Kidney (tissue), 13 donors: ENCODE measurements at regions not wholly inside any gene's neighbourhood (a gene's known extent, or its start where the extent isn't known, plus 50 kb on each side); places are given as distances from the start of the nearest gene placed in this dataset.

Experiments used
- DNase-seq, 5 donors: peaks; one replicate each; pipeline ENCODE4 v3.0.0-alpha.2; 2013 to 2020
- FAIRE-seq: peaks from 2 replicates; lab custom pipeline; 2012; peaks lifted over from hg19 to GRCh38; lab: Jason Lieb, UNC
- H3K27ac ChIP-seq, 2 donors: one replicate each; pipeline ENCODE4 v1.7.0; 2013; ENCODE audit warnings: low read depth in 2 of 2, low read length in 2 of 2, inconsistent platforms in 1 of 2
- H3K27me3 ChIP-seq: one replicate; pipeline ENCODE4 v1.7.1; 2013; ENCODE audit warnings: low read length, inconsistent platforms; ENCODE audit not compliant: control insufficient read depth, insufficient read depth
- H3K36me3 ChIP-seq, 3 donors: one replicate each; pipeline versions ENCODE4 v1.7.0 to v1.7.1; 2013; ENCODE audit warnings: low read length in 3 of 3, control low read depth in 1 of 3, inconsistent platforms in 1 of 3; ENCODE audit not compliant: insufficient read depth in 3 of 3, control insufficient read depth in 2 of 3
- H3K4me1 ChIP-seq, 3 donors: one replicate each; pipeline versions ENCODE4 v1.7.0 to v1.7.1; 2013; ENCODE audit warnings: low read length in 3 of 3, inconsistent platforms in 1 of 3, low read depth in 1 of 3; ENCODE audit not compliant: control insufficient read depth in 2 of 3, insufficient read depth in 2 of 3
- H3K4me3 ChIP-seq, 3 donors: one replicate each; pipeline versions ENCODE4 v1.7.0 to v1.8.1; 2013; ENCODE audit warnings: low read length in 3 of 3, control low read depth in 1 of 3, inconsistent platforms in 1 of 3
- H3K9ac ChIP-seq, 3 donors: one replicate each; pipeline versions ENCODE4 v1.7.0 to v1.7.1; 2013; ENCODE audit warnings: low read length in 3 of 3, control low read depth in 1 of 3, inconsistent platforms in 1 of 3
- H3K9me3 ChIP-seq, 3 donors: one replicate each; pipeline versions ENCODE4 v1.7.0 to v1.7.1; 2013; ENCODE audit warnings: low read length in 3 of 3, control low read depth in 1 of 3, inconsistent platforms in 1 of 3; ENCODE audit not compliant: control insufficient read depth in 2 of 3, insufficient read depth in 1 of 3
- intact Hi-C: fragments of 100-400 bp; cut with DNase I; formaldehyde crosslinking; loops from one replicate; pipeline ENCODE4 v1.11.1; 2022
- TF ChIP-seq, protein P1 (sequence below): IDR thresholded peaks from 3 replicates; pipeline ENCODE4 v1.5.1; 2012; ENCODE audit warnings: mild to moderate bottlenecking, moderate library complexity, borderline replicate concordance; ENCODE audit not compliant: insufficient read depth; ENCODE audit errors: extremely low read depth
- donor health status: control.
- donor health status: control.
- donor health status: control.
- donor health status: control.
- donor health status: control.
- donor health status: DM: yes; HTN: yes; CAD: no.
- donor health status: Normal renal cell carcinoma (clear cell type).

GRCh38 chr10:33571616-33572015 is 237.1 kb upstream of the NRP1 start:
- H3K4me1 ChIP-seq = no peaks in the 10 kb centered on the region
- no peaks in the 10 kb centered on the region for H3K9me3 ChIP-seq
- no peak overlapping the region for H3K9ac ChIP-seq
- no peak for FAIRE-seq
- DNase-seq = no peak
- no peak overlapping the region for H3K4me3 ChIP-seq
- TF ChIP-seq, protein P1, sequence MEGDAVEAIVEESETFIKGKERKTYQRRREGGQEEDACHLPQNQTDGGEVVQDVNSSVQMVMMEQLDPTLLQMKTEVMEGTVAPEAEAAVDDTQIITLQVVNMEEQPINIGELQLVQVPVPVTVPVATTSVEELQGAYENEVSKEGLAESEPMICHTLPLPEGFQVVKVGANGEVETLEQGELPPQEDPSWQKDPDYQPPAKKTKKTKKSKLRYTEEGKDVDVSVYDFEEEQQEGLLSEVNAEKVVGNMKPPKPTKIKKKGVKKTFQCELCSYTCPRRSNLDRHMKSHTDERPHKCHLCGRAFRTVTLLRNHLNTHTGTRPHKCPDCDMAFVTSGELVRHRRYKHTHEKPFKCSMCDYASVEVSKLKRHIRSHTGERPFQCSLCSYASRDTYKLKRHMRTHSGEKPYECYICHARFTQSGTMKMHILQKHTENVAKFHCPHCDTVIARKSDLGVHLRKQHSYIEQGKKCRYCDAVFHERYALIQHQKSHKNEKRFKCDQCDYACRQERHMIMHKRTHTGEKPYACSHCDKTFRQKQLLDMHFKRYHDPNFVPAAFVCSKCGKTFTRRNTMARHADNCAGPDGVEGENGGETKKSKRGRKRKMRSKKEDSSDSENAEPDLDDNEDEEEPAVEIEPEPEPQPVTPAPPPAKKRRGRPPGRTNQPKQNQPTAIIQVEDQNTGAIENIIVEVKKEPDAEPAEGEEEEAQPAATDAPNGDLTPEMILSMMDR = no peak
- H3K36me3 ChIP-seq = no peaks in the 10 kb centered on the region
- intact Hi-C loops = no loop called here
- H3K27me3 ChIP-seq = no peaks in the 10 kb centered on the region
- no peak overlapping the region for H3K27ac ChIP-seq

DNA sequence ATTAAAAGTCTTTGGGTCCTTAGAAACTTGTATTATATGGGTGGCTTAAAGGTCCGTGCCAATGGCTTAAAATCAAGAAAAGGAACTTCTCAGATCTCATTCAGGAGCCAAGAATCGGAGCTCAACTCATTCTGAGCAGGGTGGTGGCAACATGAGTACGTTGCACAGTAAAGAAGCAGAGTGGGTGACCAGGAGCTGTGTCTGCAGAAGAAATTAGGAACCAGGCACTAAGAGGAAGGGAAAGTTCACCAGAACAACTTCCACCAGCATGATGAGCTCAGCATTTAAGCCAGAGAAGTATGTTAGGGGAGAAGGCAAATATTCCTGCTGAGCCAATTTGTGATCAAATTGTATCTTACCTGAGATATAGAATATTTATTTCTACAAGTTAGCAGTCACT is 236.0 kb upstream of the NRP1 start:
- no peak for DNase-seq
- TF ChIP-seq, protein P1 = no peak
- no peak overlapping the region for H3K4me3 ChIP-seq
- no peak overlapping the region for H3K9ac ChIP-seq
- intact Hi-C loops = no loop called here
- H3K36me3 ChIP-seq = no peaks in the 10 kb centered on the region
- H3K27ac ChIP-seq = no peak overlapping the region
- H3K27me3 ChIP-seq = no peaks in the 10 kb centered on the region
- no peak for FAIRE-seq
- no peaks in the 10 kb centered on the region for H3K4me1 ChIP-seq
- no peaks in the 10 kb centered on the region for H3K9me3 ChIP-seq

DNA sequence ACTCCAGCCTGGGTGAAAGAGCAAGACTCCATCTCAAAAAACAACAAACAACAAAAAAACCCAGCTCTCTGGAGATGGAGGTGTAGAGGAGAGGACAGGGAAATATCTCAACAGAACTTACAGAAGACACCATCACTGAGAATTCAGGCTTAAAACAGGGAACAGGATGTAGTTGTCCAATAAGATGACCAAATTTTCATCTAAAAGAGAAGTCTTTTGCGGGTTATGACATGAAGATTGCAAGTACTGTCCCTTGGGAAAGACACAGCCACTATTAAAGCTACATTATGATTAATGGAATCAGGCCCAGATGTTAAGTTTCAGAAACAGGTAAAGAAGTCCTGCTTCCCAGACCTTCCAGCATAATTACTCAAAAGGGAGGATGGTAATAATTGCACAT is 235.2 kb upstream of the NRP1 start:
- Histone ChIP-seq H3K27ac (no peak overlapping the region), H3K4me3 (no peak overlapping the region), H3K4me1 (no peaks in the 10 kb centered on the region), H3K36me3 (no peaks in the 10 kb centered on the region), H3K9ac (no peak overlapping the region), H3K27me3 (no peaks in the 10 kb centered on the region), H3K9me3 (no peaks in the 10 kb centered on the region)
- DNase-seq (no peak), FAIRE-seq (no peak)
- TF ChIP-seq, protein P1 = no peak
- intact Hi-C loops = no loop called here

DNA sequence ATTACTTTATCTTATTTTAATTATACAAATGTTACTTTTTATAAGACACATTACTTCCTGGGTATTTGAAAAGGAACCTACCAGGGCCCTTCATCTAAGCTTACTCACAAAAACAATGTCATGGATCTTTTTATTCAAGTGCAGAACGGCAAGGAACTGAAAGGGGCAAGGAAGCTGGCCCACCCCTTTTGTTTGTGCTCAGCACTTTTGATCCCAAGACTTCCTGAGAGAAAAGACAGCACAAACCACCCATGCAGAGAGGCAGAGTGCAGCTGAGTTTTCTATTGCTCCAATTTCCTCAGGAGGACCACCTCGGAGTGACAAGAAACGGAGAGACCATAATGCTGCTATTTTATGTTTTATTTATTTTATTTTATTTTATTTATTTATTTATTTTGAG is 232.0 kb upstream of the NRP1 start:
- FAIRE-seq (no peak), DNase-seq (peak in 3 of 5 donors; percentile 16 to 60 (median 19))
- Histone ChIP-seq H3K4me1 (no peaks in the 10 kb centered on the region), H3K9ac (no peak overlapping the region), H3K9me3 (no peaks in the 10 kb centered on the region), H3K4me3 (no peak overlapping the region), H3K36me3 (no peaks in the 10 kb centered on the region), H3K27me3 (no peaks in the 10 kb centered on the region), H3K27ac (no peak overlapping the region)
- TF ChIP-seq, protein P1 = no peak
- intact Hi-C loops = no loop called here
